ENCODE measurements at regions not wholly inside any gene's neighbourhood (a gene's known extent, or its start where the extent isn't known, plus 50 kb on each side); places are given as distances from the start of the nearest gene placed in this dataset.

DNA sequence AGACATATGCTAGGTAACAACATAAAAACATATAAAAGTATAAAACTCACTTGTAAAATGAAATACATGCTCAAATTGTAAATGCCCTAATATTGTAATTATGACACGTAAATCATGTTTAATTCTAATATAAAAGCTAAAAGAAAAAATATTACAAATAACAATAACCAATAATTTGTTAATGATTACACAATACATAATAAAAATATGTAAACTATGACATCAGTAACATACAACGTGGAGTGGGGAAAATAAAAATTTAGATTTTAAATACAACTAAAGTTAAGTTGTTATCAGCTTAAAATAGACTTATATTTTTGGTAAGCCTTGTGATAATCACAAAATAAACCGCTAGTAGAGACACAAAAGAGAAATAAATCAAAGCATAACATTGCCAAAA lies 376.4 kb downstream of the BRINP2 start:
- BruUV-seq (replicated peaks) = no TSS peak
- Histone ChIP-seq H2AFZ (ENCODE audit: low read length) (no peak overlapping the region), H3K36me3 (ENCODE audit: insufficient read depth, low read length) (no peaks in the 10 kb centered on the region), H3K27ac (ENCODE audit: low read depth, low read length, poor library complexity, severe bottlenecking) (no peak overlapping the region), H3K79me2 (ENCODE audit: insufficient read depth, low read depth, low read length) (no peaks in the 10 kb centered on the region), H3K9me2 (ENCODE audit: insufficient read depth, low read length) (no peaks in the 10 kb centered on the region), H3K4me1 (ENCODE audit: insufficient read depth, low read length, poor library complexity, severe bottlenecking) (no peaks in the 10 kb centered on the region), H4K20me1 (ENCODE audit: insufficient read depth, low read length) (no peaks in the 10 kb centered on the region), H3K4me2 (ENCODE audit: low read length) (no peak overlapping the region), H3K4me3 (ENCODE audit: low read depth, low read length, poor library complexity, severe bottlenecking) (no peak overlapping the region), H3K9me3 (ENCODE audit: low read length) (no peaks in the 10 kb centered on the region)
- intact Hi-C loops (cut with micrococcal nuclease; ENCODE audit: unreplicated experiment) = no loop called here
- TF ChIP-seq EZH2phosphoT487 (IDR thresholded peaks at IDR 0.05; ENCODE audit: borderline replicate concordance, low read depth, low read length) = no peak
- TF ChIP-seq, protein P1, sequence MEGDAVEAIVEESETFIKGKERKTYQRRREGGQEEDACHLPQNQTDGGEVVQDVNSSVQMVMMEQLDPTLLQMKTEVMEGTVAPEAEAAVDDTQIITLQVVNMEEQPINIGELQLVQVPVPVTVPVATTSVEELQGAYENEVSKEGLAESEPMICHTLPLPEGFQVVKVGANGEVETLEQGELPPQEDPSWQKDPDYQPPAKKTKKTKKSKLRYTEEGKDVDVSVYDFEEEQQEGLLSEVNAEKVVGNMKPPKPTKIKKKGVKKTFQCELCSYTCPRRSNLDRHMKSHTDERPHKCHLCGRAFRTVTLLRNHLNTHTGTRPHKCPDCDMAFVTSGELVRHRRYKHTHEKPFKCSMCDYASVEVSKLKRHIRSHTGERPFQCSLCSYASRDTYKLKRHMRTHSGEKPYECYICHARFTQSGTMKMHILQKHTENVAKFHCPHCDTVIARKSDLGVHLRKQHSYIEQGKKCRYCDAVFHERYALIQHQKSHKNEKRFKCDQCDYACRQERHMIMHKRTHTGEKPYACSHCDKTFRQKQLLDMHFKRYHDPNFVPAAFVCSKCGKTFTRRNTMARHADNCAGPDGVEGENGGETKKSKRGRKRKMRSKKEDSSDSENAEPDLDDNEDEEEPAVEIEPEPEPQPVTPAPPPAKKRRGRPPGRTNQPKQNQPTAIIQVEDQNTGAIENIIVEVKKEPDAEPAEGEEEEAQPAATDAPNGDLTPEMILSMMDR (conservative IDR thresholded peaks at IDR 0.05; ENCODE audit: low read length) = no peak
- ChIA-PET CTCF (ENCODE audit: unreplicated experiment) (no interaction called here), POLR2A (no interaction called here)
- DNase-seq (ENCODE audit: low spot score) = no peak

DNA sequence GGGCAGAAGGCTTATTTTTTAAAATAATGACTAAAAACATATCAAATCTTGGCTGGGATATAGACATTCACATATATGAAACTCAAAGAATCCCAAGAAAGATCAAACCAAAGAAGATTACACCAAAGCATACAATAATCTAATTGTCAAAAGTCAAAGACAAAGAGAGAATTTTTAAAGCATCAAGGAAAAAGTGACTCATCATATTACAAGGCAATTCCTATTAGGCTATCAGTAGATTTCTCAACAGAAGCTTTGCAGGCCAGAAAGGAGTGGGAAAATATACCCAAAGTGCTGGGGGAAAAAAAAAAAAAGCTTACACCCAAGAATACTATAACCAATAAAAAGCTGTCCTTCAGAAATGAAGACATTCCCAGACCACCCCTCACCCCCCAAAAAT lies 375.6 kb downstream of the BRINP2 start:
- intact Hi-C loops (cut with micrococcal nuclease; ENCODE audit: unreplicated experiment) = no loop called here
- no peaks in the 10 kb centered on the region for H3K9me2 ChIP-seq (ENCODE audit: insufficient read depth, low read length)
- BruUV-seq (replicated peaks) = no TSS peak

DNA sequence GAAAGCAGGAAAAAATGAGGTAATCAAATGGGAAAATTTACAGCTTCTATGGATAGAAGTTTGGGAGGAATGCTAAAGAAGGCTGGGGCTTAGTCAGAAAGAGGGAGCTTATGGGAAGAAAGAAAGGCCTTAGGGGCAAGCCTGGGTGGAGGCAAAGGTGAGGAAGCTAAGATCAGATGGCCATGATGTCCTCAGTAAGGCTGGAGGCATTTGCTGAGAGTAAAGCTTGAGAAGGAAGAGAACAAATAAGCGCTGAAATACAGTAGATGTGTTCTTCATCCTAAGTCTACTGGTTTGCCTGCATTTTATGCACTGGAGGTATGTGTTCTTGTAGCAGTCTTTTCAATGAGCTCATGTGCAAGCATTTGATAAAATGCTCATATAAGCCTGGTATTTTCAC lies 355.4 kb downstream of the BRINP2 start:
- no peaks in the 10 kb centered on the region for H3K9me2 ChIP-seq (ENCODE audit: insufficient read depth, low read length)
- no peaks in the 10 kb centered on the region for H3K4me1 ChIP-seq (ENCODE audit: insufficient read depth, low read length, poor library complexity, severe bottlenecking)
- no peak overlapping the region for H3K4me2 ChIP-seq (ENCODE audit: low read length)
- TF ChIP-seq, protein P1 (conservative IDR thresholded peaks at IDR 0.05; ENCODE audit: low read length) = no peak
- TF ChIP-seq EZH2phosphoT487 (IDR thresholded peaks at IDR 0.05; ENCODE audit: borderline replicate concordance, low read depth, low read length) = no peak
- no peaks in the 10 kb centered on the region for H3K79me2 ChIP-seq (ENCODE audit: insufficient read depth, low read depth, low read length)
- H3K27ac ChIP-seq (ENCODE audit: low read depth, low read length, poor library complexity, severe bottlenecking) = no peak overlapping the region
- H2AFZ ChIP-seq (ENCODE audit: low read length) = no peak overlapping the region
- H4K20me1 ChIP-seq (ENCODE audit: insufficient read depth, low read length) = no peaks in the 10 kb centered on the region
- intact Hi-C loops (cut with micrococcal nuclease; ENCODE audit: unreplicated experiment) = no loop called here
- BruUV-seq (replicated peaks) = no TSS peak
- ChIA-PET POLR2A (no interaction called here), CTCF (ENCODE audit: unreplicated experiment) (no interaction called here)
- no peaks in the 10 kb centered on the region for H3K36me3 ChIP-seq (ENCODE audit: insufficient read depth, low read length)
- H3K4me3 ChIP-seq (ENCODE audit: low read depth, low read length, poor library complexity, severe bottlenecking) = no peak overlapping the region
- no peak for DNase-seq (ENCODE audit: low spot score)
- no peaks in the 10 kb centered on the region for H3K9me3 ChIP-seq (ENCODE audit: low read length)

More for the DNA sequence above, 375.6 kb downstream of the BRINP2 start:
- TF ChIP-seq EZH2phosphoT487 (IDR thresholded peaks at IDR 0.05; ENCODE audit: borderline replicate concordance, low read depth, low read length) = no peak
- TF ChIP-seq, protein P1 (conservative IDR thresholded peaks at IDR 0.05; ENCODE audit: low read length) = no peak
- no peak overlapping the region for H3K27ac ChIP-seq (ENCODE audit: low read depth, low read length, poor library complexity, severe bottlenecking)
- CTCF ChIA-PET (ENCODE audit: unreplicated experiment) = no interaction called here
- H3K4me2 ChIP-seq (ENCODE audit: low read length) = no peak overlapping the region
- H4K20me1 ChIP-seq (ENCODE audit: insufficient read depth, low read length) = no peaks in the 10 kb centered on the region
- POLR2A ChIA-PET = no interaction called here
- no peaks in the 10 kb centered on the region for H3K79me2 ChIP-seq (ENCODE audit: insufficient read depth, low read depth, low read length)
- H3K36me3 ChIP-seq (ENCODE audit: insufficient read depth, low read length) = no peaks in the 10 kb centered on the region
- H3K4me1 ChIP-seq (ENCODE audit: insufficient read depth, low read length, poor library complexity, severe bottlenecking) = no peaks in the 10 kb centered on the region
- H2AFZ ChIP-seq (ENCODE audit: low read length) = no peak overlapping the region
- no peak overlapping the region for H3K4me3 ChIP-seq (ENCODE audit: low read depth, low read length, poor library complexity, severe bottlenecking)
- H3K9me3 ChIP-seq (ENCODE audit: low read length) = no peaks in the 10 kb centered on the region
- DNase-seq (ENCODE audit: low spot score) = no peak

All from OCI-LY7 (cell line).